ENCODE measurements at regions not wholly inside any gene's neighbourhood (a gene's known extent, or its start where the extent isn't known, plus 50 kb on each side); places are given as distances from the start of the nearest gene placed in this dataset.

- no peaks in the 10 kb centered on the region for H3K36me3 ChIP-seq
- 84% methylated on average over 4 of the region's 4 CpGs for WGBS
- TF ChIP-seq EP300 (IDR thresholded peaks at IDR 0.05) (no peak), POLR2A (IDR thresholded peaks at IDR 0.05; ENCODE audit: low read depth) (no peak), POLR2AphosphoS5 (IDR thresholded peaks at IDR 0.05) (no peak), CTCF (IDR thresholded peaks at IDR 0.05) (no peak)
Observed at GRCh38 chr11:59289356-59290181, 69.1 kb upstream of the OR5AN1 start.

GRCh38 chr11:59285716-59286260 is 72.9 kb upstream of the OR5AN1 start:
- H3K9me3 ChIP-seq, result no peaks in the 10 kb centered on the region
- no peak overlapping the region for H3K4me3 ChIP-seq
- peaks cover 0 to 4% (median 0%) of the 10 kb centered on the region in 4 donors for H3K4me1 ChIP-seq
- intact Hi-C loops (cut with DNase I), result loop anchor here (2.0 kb wide), 1 partner anchor 115 kb away; no protein-coding TSS in a partner anchor
- no peak overlapping the region for H3K27ac ChIP-seq (replicated peaks in 1 of 4)
- no peak for DNase-seq (ENCODE audit: extremely low spot score)
- no peaks in the 10 kb centered on the region for H3K36me3 ChIP-seq
- H3K27me3 ChIP-seq, result peaks cover 0 to 11% (median 0%) of the 10 kb centered on the region in 4 donors
- no peak for TF ChIP-seq CTCF (IDR thresholded peaks at IDR 0.05)
- TF ChIP-seq POLR2A (IDR thresholded peaks at IDR 0.05; ENCODE audit: low read depth), result no peak
- no peak for TF ChIP-seq EP300 (IDR thresholded peaks at IDR 0.05)
- TF ChIP-seq POLR2AphosphoS5 (IDR thresholded peaks at IDR 0.05), result no peak
- WGBS, result 69% methylated on average over 2 of the region's 2 CpGs

More at GRCh38 chr11:59289356-59290181, 69.1 kb upstream of the OR5AN1 start:
- Histone ChIP-seq H3K9me3 (no peaks in the 10 kb centered on the region), H3K4me1 (no peaks in the 10 kb centered on the region), H3K4me3 (no peak overlapping the region), H3K27ac (replicated peaks in 1 of 4) (no peak overlapping the region), H3K27me3 (peaks cover 0 to 11% (median 0%) of the 10 kb centered on the region in 4 donors)
- peak; percentile 86 for DNase-seq (ENCODE audit: extremely low spot score)
- intact Hi-C loops (cut with DNase I), result no loop called here

GRCh38 chr11:59284773-59285129 is 72.0 kb upstream of the MPEG1 start:
- Histone ChIP-seq H3K27me3 (peaks cover 0 to 11% (median 0%) of the 10 kb centered on the region in 4 donors), H3K27ac (replicated peaks in 1 of 4) (no peak overlapping the region), H3K36me3 (no peaks in the 10 kb centered on the region), H3K4me3 (no peak overlapping the region), H3K9me3 (no peaks in the 10 kb centered on the region), H3K4me1 (peaks cover 0 to 4% (median 0%) of the 10 kb centered on the region in 4 donors)
- intact Hi-C loops (cut with DNase I), result loop anchor here (2.0 to 5.0 kb wide), 2 partner anchors 77 to 114 kb away; no protein-coding TSS in a partner anchor
- WGBS, result 44% methylated on average over 5 of the region's 5 CpGs
- no peak for TF ChIP-seq EP300 (IDR thresholded peaks at IDR 0.05)
- no peak for TF ChIP-seq CTCF (IDR thresholded peaks at IDR 0.05)
- TF ChIP-seq POLR2AphosphoS5 (IDR thresholded peaks at IDR 0.05), result no peak
- no peak for TF ChIP-seq POLR2A (IDR thresholded peaks at IDR 0.05; ENCODE audit: low read depth)
- DNase-seq (ENCODE audit: extremely low spot score), result no peak

- intact Hi-C loops (cut with DNase I), result loop anchor here (2.0 to 5.0 kb wide), 2 partner anchors 77 to 113 kb away; no protein-coding TSS in a partner anchor
- H3K27me3 ChIP-seq, result peaks cover 0 to 11% (median 0%) of the 10 kb centered on the region in 4 donors
- no peak overlapping the region for H3K27ac ChIP-seq (replicated peaks in 1 of 4)
- no peak overlapping the region for H3K4me3 ChIP-seq
- peak; percentile 91 for DNase-seq (ENCODE audit: extremely low spot score)
- peaks cover 0 to 4% (median 0%) of the 10 kb centered on the region in 4 donors for H3K4me1 ChIP-seq
- WGBS, result 45% methylated on average over 14 of the region's 14 CpGs
- no peaks in the 10 kb centered on the region for H3K36me3 ChIP-seq
- no peaks in the 10 kb centered on the region for H3K9me3 ChIP-seq
- TF ChIP-seq POLR2A (IDR thresholded peaks at IDR 0.05; ENCODE audit: low read depth), result no peak
- peak; percentile 66 to 83 (median 74) for TF ChIP-seq CTCF (IDR thresholded peaks at IDR 0.05)
- no peak for TF ChIP-seq EP300 (IDR thresholded peaks at IDR 0.05)
- no peak for TF ChIP-seq POLR2AphosphoS5 (IDR thresholded peaks at IDR 0.05)
Observed at GRCh38 chr11:59283825-59284772, 71.4 kb upstream of the MPEG1 start.

Data from esophagus muscularis mucosa (tissue), 4 donors.